ENCODE measurements at regions not wholly inside any gene's neighbourhood (a gene's known extent, or its start where the extent isn't known, plus 50 kb on each side); places are given as distances from the start of the nearest gene placed in this dataset.
"Not testable (repeated sequence)": the region's sequence is repeated elsewhere in the genome, so short reads cannot be mapped to it uniquely, and the experiment has no call there.

- no peak overlapping the region for H3K27ac ChIP-seq
- no peaks in the 10 kb centered on the region for H3K27me3 ChIP-seq
- H3K4me1 ChIP-seq = no peaks in the 10 kb centered on the region
- no peaks in the 10 kb centered on the region for H3K9me3 ChIP-seq
- H3K36me3 ChIP-seq = no peaks in the 10 kb centered on the region
- intact Hi-C loops (cut with DNase I) = no loop called here
- no peak overlapping the region for H3K4me3 ChIP-seq
- TF ChIP-seq CTCF (IDR thresholded peaks at IDR 0.05) (no peak), POLR2AphosphoS5 (IDR thresholded peaks at IDR 0.05; ENCODE audit: insufficient read depth in 1 of 2, low read depth in 1 of 2) (no peak), POLR2A (IDR thresholded peaks at IDR 0.05) (no peak)
- no peak for DNase-seq (ENCODE audit: extremely low spot score in 2 of 2)
Observed at GRCh38 chr22:33142282-33143055, 84.3 kb upstream of the SYN3 start.

DNA sequence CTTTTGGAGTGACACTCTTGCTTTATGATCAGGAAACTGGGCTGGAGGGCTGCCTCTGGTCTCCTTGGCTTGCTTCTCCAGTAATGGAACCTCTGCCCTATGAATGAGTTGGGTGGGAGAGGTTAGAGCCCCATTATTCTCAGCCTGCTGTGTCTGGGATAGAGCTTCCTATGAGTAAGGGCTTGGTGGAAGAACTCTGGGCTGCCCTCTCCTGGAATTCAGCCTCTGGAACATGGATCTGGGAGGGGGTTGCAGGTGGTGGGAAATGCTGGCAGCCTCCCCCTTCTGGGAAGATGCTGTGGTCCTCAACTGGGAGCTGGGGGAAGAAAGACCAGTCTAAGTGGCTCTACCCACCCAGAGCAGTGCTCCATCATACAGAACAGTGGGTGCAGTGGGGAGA, 81.8 kb upstream of the SYN3 start:
- no peaks in the 10 kb centered on the region for H3K27me3 ChIP-seq

GRCh38 chr22:33138333-33138732, 80.2 kb upstream of the SYN3 start:
- H3K9me3 ChIP-seq; intact Hi-C loops (cut with DNase I); H3K27ac ChIP-seq; DNase-seq (ENCODE audit: extremely low spot score in 2 of 2); H3K4me1 ChIP-seq; H3K27me3 ChIP-seq; H3K4me3 ChIP-seq; H3K36me3 ChIP-seq: not testable (repeated sequence)

More for the DNA sequence above, 81.8 kb upstream of the SYN3 start:
- TF ChIP-seq POLR2AphosphoS5 (IDR thresholded peaks at IDR 0.05; ENCODE audit: insufficient read depth in 1 of 2, low read depth in 1 of 2) (no peak), CTCF (IDR thresholded peaks at IDR 0.05) (no peak), POLR2A (IDR thresholded peaks at IDR 0.05) (no peak)
- DNase-seq (ENCODE audit: extremely low spot score in 2 of 2) = no peak
- H3K27ac ChIP-seq = no peak overlapping the region
- no peak overlapping the region for H3K4me3 ChIP-seq
- intact Hi-C loops (cut with DNase I) = no loop called here
- H3K36me3 ChIP-seq = no peaks in the 10 kb centered on the region
- no peaks in the 10 kb centered on the region for H3K9me3 ChIP-seq
- H3K4me1 ChIP-seq = no peaks in the 10 kb centered on the region

GRCh38 chr22:33130473-33130872, 72.3 kb upstream of the SYN3 start:
- H3K36me3 ChIP-seq = no peaks in the 10 kb centered on the region
- no peaks in the 10 kb centered on the region for H3K27me3 ChIP-seq
- H3K4me1 ChIP-seq = no peaks in the 10 kb centered on the region
- no peak for TF ChIP-seq POLR2A (IDR thresholded peaks at IDR 0.05)
- TF ChIP-seq POLR2AphosphoS5 (IDR thresholded peaks at IDR 0.05; ENCODE audit: insufficient read depth in 1 of 2, low read depth in 1 of 2) = no peak
- no peak for TF ChIP-seq CTCF (IDR thresholded peaks at IDR 0.05)
- no peak for DNase-seq (ENCODE audit: extremely low spot score in 2 of 2)
- intact Hi-C loops (cut with DNase I) = no loop called here
- H3K27ac ChIP-seq = no peak overlapping the region
- H3K4me3 ChIP-seq = no peak overlapping the region
- no peaks in the 10 kb centered on the region for H3K9me3 ChIP-seq

- no peaks in the 10 kb centered on the region for H3K4me1 ChIP-seq
- intact Hi-C loops (cut with DNase I) = no loop called here
- H3K27me3 ChIP-seq = no peaks in the 10 kb centered on the region
- H3K27ac ChIP-seq = no peak overlapping the region
- no peak for DNase-seq (ENCODE audit: extremely low spot score in 2 of 2)
- no peak for TF ChIP-seq POLR2A (IDR thresholded peaks at IDR 0.05)
- no peak for TF ChIP-seq POLR2AphosphoS5 (IDR thresholded peaks at IDR 0.05; ENCODE audit: insufficient read depth in 1 of 2, low read depth in 1 of 2)
- TF ChIP-seq CTCF (IDR thresholded peaks at IDR 0.05) = no peak
- H3K36me3 ChIP-seq = no peaks in the 10 kb centered on the region
- no peak overlapping the region for H3K4me3 ChIP-seq
- H3K9me3 ChIP-seq = no peaks in the 10 kb centered on the region
Observed at GRCh38 chr22:33129621-33130020, 71.4 kb upstream of the SYN3 start.

Data from vagina (tissue), 2 donors.